HCT116 (cell line): ENCODE measurements at regions not wholly inside any gene's neighbourhood (a gene's known extent, or its start where the extent isn't known, plus 50 kb on each side); places are given as distances from the start of the nearest gene placed in this dataset.

Experiments used
- ATAC-seq: fragments of 200-7000 bp; cut with Tn5 transposase; 2 replicates; pipeline ENCODE4 v1.9.1; 2020; ENCODE audit warnings: mild to moderate bottlenecking, moderate library complexity
- BruUV-seq: library from RNA; stranded (reverse); fragments of 400-500 nt; replicated peaks from 2 replicates; lab custom pipeline; 2021; lab: Mats Ljungman, UMichigan
- CTCF ChIA-PET: fragments of 300-600 bp; sonication (Branson Sonifier 250); formaldehyde crosslinking; loops from one replicate; lab custom pipeline; 2021; ENCODE audit warnings: antibody characterized with exemption; lab: Charles Lee
- POLR2A ChIA-PET: fragments of 300-600, 350-600 bp; sonication (Branson Sonifier 250); formaldehyde crosslinking; loops from one replicate; lab custom pipeline; 2021; ENCODE audit warnings: antibody characterized with exemption; lab: Charles Lee
- RAD21 ChIA-PET, 2 experiments: fragments of 300-600 bp; sonication (Branson Sonifier 250); formaldehyde crosslinking; loops; one replicate each; lab custom pipeline; 2023; ENCODE audit warnings: low total read pairs in 2 of 2; ENCODE audit not compliant: uncharacterized antibody in 2 of 2, unreplicated experiment in 2 of 2, low non-redundant PET in 1 of 2; lab: Charles Lee
- DNase-seq: peaks from one replicate; pipeline ENCODE4 v3.0.0-alpha.2; 2010; ENCODE audit warnings: low read depth, low spot score
- H2AFZ ChIP-seq: fragments of 200-600 bp; shearing (Covaris generic), sonication (generic); 2 replicates; pipeline ENCODE4 v1.6.1; 2017; ENCODE audit warnings: low read depth, mixed run types, mixed read lengths, antibody characterized with exemption, low read length; ENCODE audit not compliant: poor library complexity, severe bottlenecking
- H3K27ac ChIP-seq: 2 replicates; pipeline ENCODE4 v1.5.1; 2012; ENCODE audit warnings: low read depth, low read length
- H3K27me3 ChIP-seq: fragments of 200-600 bp; sonication (generic); 2 replicates; pipeline ENCODE4 v1.6.1; 2016; ENCODE audit warnings: mixed run types, low read length, mixed read lengths; ENCODE audit not compliant: insufficient read depth
- H3K36me3 ChIP-seq, 2 experiments: fragments of 200-500 bp in 1 of 2; fragments of 200-600 bp in 1 of 2; sonication (Bioruptor generic) in 1 of 2; sonication (generic) in 1 of 2; 2 replicates each; pipeline versions ENCODE4 v1.5.1 to v1.6.1; 2014 to 2016; ENCODE audit warnings: low read length in 2 of 2, inconsistent platforms in 1 of 2, mixed read lengths in 1 of 2, mixed run types in 1 of 2; ENCODE audit not compliant: insufficient read depth in 2 of 2, control insufficient read depth in 1 of 2
- H3K4me1 ChIP-seq, 2 experiments: fragments of 200-600 bp in 1 of 2; sonication (generic) in 1 of 2; 2 replicates each; pipeline versions ENCODE4 v1.5.1 to v1.6.1; 2012 to 2017; ENCODE audit warnings: low read length in 2 of 2, inconsistent platforms in 1 of 2, mild to moderate bottlenecking in 1 of 2, mixed read lengths in 1 of 2, mixed run types in 1 of 2, moderate library complexity in 1 of 2; ENCODE audit not compliant: insufficient read depth in 2 of 2, control insufficient read depth in 1 of 2
- H3K4me2 ChIP-seq: fragments of 200-600 bp; sonication (generic); 2 replicates; pipeline ENCODE4 v1.6.1; 2017; ENCODE audit warnings: mixed run types, low read length, mixed read lengths
- H3K4me3 ChIP-seq, 2 experiments: fragments of 200-600 bp in 1 of 2; sonication (generic) in 1 of 2; replicated peaks in 1 of 2; 2 replicates each; pipeline ENCODE4 v1.5.1; 2011 to 2016; ENCODE audit warnings: low read length in 2 of 2, control low read depth in 1 of 2, low read depth in 1 of 2, mild to moderate bottlenecking in 1 of 2, mixed read lengths in 1 of 2, mixed run types in 1 of 2
- H3K79me2 ChIP-seq: fragments of 200-600 bp; sonication (generic); 2 replicates; pipeline ENCODE4 v1.6.1; 2017; ENCODE audit warnings: mild to moderate bottlenecking, mixed run types, low read length, moderate library complexity, mixed read lengths; ENCODE audit not compliant: insufficient read depth
- H3K9ac ChIP-seq: fragments of 200-600 bp; sonication (generic); 2 replicates; pipeline ENCODE4 v1.6.1; 2016; ENCODE audit warnings: low read length, mixed read lengths
- H3K9me2 ChIP-seq: fragments of 200-600 bp; sonication (generic), shearing (Covaris generic); 2 replicates; pipeline ENCODE4 v1.6.1; 2017; ENCODE audit warnings: mixed run types, mild to moderate bottlenecking, moderate library complexity; ENCODE audit not compliant: insufficient read depth
- H3K9me3 ChIP-seq, 2 experiments: fragments of 200-500 bp in 1 of 2; fragments of 200-600 bp in 1 of 2; sonication (Bioruptor generic) in 1 of 2; sonication (generic) in 1 of 2; 2 replicates each; pipeline ENCODE4 v1.6.1; 2014 to 2017; ENCODE audit warnings: low read length in 2 of 2, mixed read lengths in 2 of 2, inconsistent platforms in 1 of 2, low read depth in 1 of 2, mild to moderate bottlenecking in 1 of 2, mixed run types in 1 of 2, moderate library complexity in 1 of 2; ENCODE audit not compliant: control insufficient read depth in 1 of 2, insufficient read depth in 1 of 2
- H4K20me1 ChIP-seq: fragments of 200-600 bp; sonication (generic), shearing (Covaris generic); 2 replicates; pipeline ENCODE4 v1.6.1; 2017; ENCODE audit warnings: mixed run types, mild to moderate bottlenecking, moderate library complexity; ENCODE audit not compliant: insufficient read depth
- ATF3 ChIP-seq: IDR thresholded peaks from 2 replicates; pipeline ENCODE4 v1.6.1; 2012
- CBX3 ChIP-seq: IDR thresholded peaks from 2 replicates; pipeline ENCODE4 v1.6.1; 2012; ENCODE audit warnings: low read depth
- CTCF ChIP-seq, 3 experiments: fragments of 200-600 bp in 1 of 3; sonication (generic) in 1 of 3; IDR thresholded peaks in 2 of 3; conservative IDR thresholded peaks in 1 of 3; 2 replicates each; pipeline ENCODE4 v1.5.1; 2012 to 2017; ENCODE audit warnings: low read depth in 2 of 3, low read length in 2 of 3, antibody characterized with exemption in 1 of 3, borderline replicate concordance in 1 of 3, control low read depth in 1 of 3, mild to moderate bottlenecking in 1 of 3, mixed read lengths in 1 of 3, mixed run types in 1 of 3, moderate library complexity in 1 of 3; ENCODE audit not compliant: insufficient read depth in 1 of 3
- EGR1 ChIP-seq: IDR thresholded peaks from 2 replicates; pipeline ENCODE4 v1.6.1; 2012; ENCODE audit warnings: low read depth
- EZH2 ChIP-seq: fragments of 200-600 bp; sonication (generic); IDR thresholded peaks from 2 replicates; pipeline ENCODE4 v1.6.1; 2017; ENCODE audit warnings: antibody characterized with exemption, mixed run types
- EZH2phosphoT487 ChIP-seq: fragments of 200-600 bp; IDR thresholded peaks from 2 replicates; pipeline ENCODE4 v1.6.1; 2018; ENCODE audit warnings: antibody characterized with exemption, borderline replicate concordance
- JUND ChIP-seq: IDR thresholded peaks from 2 replicates; pipeline ENCODE4 v1.6.1; 2012
- MAX ChIP-seq: IDR thresholded peaks from 2 replicates; pipeline ENCODE4 v1.6.1; 2012
- POLR2AphosphoS5 ChIP-seq: IDR thresholded peaks from 2 replicates; pipeline ENCODE4 v1.6.1; 2011; ENCODE audit warnings: mild to moderate bottlenecking, low read depth, low read length, moderate library complexity
- RAD21 ChIP-seq: IDR thresholded peaks from 2 replicates; pipeline ENCODE4 v1.6.1; 2012; ENCODE audit warnings: low read depth, mild to moderate bottlenecking
- SIN3A ChIP-seq: IDR thresholded peaks from 2 replicates; pipeline ENCODE4 v1.6.1; 2012; ENCODE audit warnings: low read depth
- SP1 ChIP-seq: IDR thresholded peaks from 2 replicates; pipeline ENCODE4 v1.6.1; 2012; ENCODE audit warnings: low read depth
- SRF ChIP-seq: IDR thresholded peaks from 2 replicates; pipeline ENCODE4 v1.6.1; 2012; ENCODE audit warnings: low read depth
- YY1 ChIP-seq: IDR thresholded peaks from 2 replicates; pipeline ENCODE4 v1.6.1; 2011; ENCODE audit warnings: low read length, low read depth, moderate library complexity, mild to moderate bottlenecking; ENCODE audit not compliant: insufficient replicate concordance; ENCODE audit errors: extremely low read depth
- ZBTB33 ChIP-seq: IDR thresholded peaks from 2 replicates; pipeline ENCODE4 v1.6.1; 2011; ENCODE audit warnings: mild to moderate bottlenecking, low read length, moderate library complexity; ENCODE audit not compliant: insufficient replicate concordance; ENCODE audit errors: extremely low read depth
- ZFX ChIP-seq: fragments of 450-650 bp; IDR thresholded peaks from 2 replicates; pipeline ENCODE4 v1.6.1; 2017
- ZNF274 ChIP-seq: fragments of 200-500 bp; sonication (Bioruptor generic); IDR thresholded peaks from 2 replicates; pipeline ENCODE4 v1.6.1; 2014; ENCODE audit warnings: mild to moderate bottlenecking, low read depth, low read length, inconsistent platforms
- intact Hi-C: fragments of 100-400 bp; cut with micrococcal nuclease; formaldehyde crosslinking; loops from 2 replicates; pipeline ENCODE4 v1.10.0; 2022

- Histone ChIP-seq H3K9ac (no peak overlapping the region), H3K9me2 (no peaks in the 10 kb centered on the region), H3K4me1 (no peaks in the 10 kb centered on the region), H3K27me3 (no peaks in the 10 kb centered on the region), H3K36me3 (no peaks in the 10 kb centered on the region), H2AFZ (no peak overlapping the region), H3K79me2 (no peaks in the 10 kb centered on the region), H3K9me3 (peaks cover 13 to 17% of the 10 kb centered on the region in 2 experiments; a peak in 2 of 4 replicates), H4K20me1 (no peaks in the 10 kb centered on the region), H3K4me3 (no peak overlapping the region), H3K27ac (no peak overlapping the region), H3K4me2 (no peak overlapping the region)
- DNase-seq (no peak), ATAC-seq (no peak)
- intact Hi-C loops: no loop called here
- BruUV-seq: no TSS peak
- ChIA-PET POLR2A (no interaction called here), CTCF (no interaction called here), RAD21 (no interaction called here)
- TF ChIP-seq EGR1: no peak
- TF ChIP-seq JUND: no peak
- TF ChIP-seq ZFX: no peak
- TF ChIP-seq SRF: no peak
- no peak for TF ChIP-seq YY1
- TF ChIP-seq POLR2AphosphoS5: no peak
- no peak for TF ChIP-seq RAD21
- TF ChIP-seq ATF3: no peak
- no peak for TF ChIP-seq ZBTB33
- no peak for TF ChIP-seq SP1
- TF ChIP-seq EZH2: no peak
- no peak for TF ChIP-seq SIN3A
- no peak for TF ChIP-seq EZH2phosphoT487
- TF ChIP-seq CBX3: no peak
- TF ChIP-seq CTCF (IDR thresholded peaks at IDR 0.05 in 2 of 3, conservative IDR thresholded peaks at IDR 0.05 in 1 of 3; ENCODE audit: borderline replicate concordance in 1 of 3, insufficient read depth in 1 of 3, low read depth in 2 of 3, low read length in 2 of 3): no peak
- no peak for TF ChIP-seq MAX
- TF ChIP-seq ZNF274: no peak
Observed at GRCh38 chr21:24938573-24938972, 668.7 kb downstream of the MRPL39 start.
